IPS-20b (cell line): ENCODE measurements at regions not wholly inside any gene's neighbourhood (a gene's known extent, or its start where the extent isn't known, plus 50 kb on each side); places are given as distances from the start of the nearest gene placed in this dataset.

Source experiments
- H3K27ac ChIP-seq: one replicate; pipeline ENCODE4 v1.5.1; 2013; ENCODE audit warnings: low read length
- H3K27me3 ChIP-seq: 2 replicates; pipeline ENCODE4 v1.6.1; 2013; ENCODE audit warnings: mild to moderate bottlenecking, low read length, inconsistent platforms; ENCODE audit not compliant: insufficient read depth
- H3K36me3 ChIP-seq: 2 replicates; pipeline ENCODE4 v1.6.1; 2013; ENCODE audit warnings: low read depth, mild to moderate bottlenecking, inconsistent platforms, low read length, moderate library complexity; ENCODE audit not compliant: insufficient read depth
- H3K4me1 ChIP-seq: 2 replicates; pipeline ENCODE4 v1.6.1; 2013; ENCODE audit warnings: mild to moderate bottlenecking, control low read depth, inconsistent platforms, low read length, moderate library complexity; ENCODE audit not compliant: insufficient read depth
- H3K4me3 ChIP-seq: 2 replicates; pipeline ENCODE4 v1.5.1; 2013; ENCODE audit warnings: mild to moderate bottlenecking, low read length, inconsistent platforms
- H3K9ac ChIP-seq: 2 replicates; pipeline ENCODE4 v1.6.1; 2013; ENCODE audit warnings: low read depth, mild to moderate bottlenecking, inconsistent platforms, low read length, moderate library complexity
- H3K9me3 ChIP-seq: 2 replicates; pipeline ENCODE4 v1.6.1; 2013; ENCODE audit warnings: mild to moderate bottlenecking, low read depth, low read length, inconsistent platforms; ENCODE audit not compliant: insufficient read depth

DNA sequence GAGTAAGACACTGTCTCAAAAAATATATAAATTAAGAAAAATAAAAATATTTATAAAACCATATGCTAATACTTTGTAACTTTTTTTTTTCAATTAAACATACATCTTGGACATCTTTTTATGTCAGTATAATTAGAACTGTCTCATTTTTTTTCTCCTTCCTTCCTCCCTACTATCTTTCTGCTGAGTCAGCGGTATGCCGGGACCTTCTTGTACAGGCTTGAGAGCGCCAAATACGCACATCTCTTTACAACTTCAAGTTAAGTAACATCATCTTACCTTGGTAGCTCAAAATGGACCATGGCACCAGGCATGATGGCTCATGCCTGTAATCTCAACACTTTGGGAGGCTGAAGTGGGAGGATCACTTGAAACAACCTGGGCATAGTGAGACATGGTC is 153.4 kb downstream of the FAM161A start:
- no peaks in the 10 kb centered on the region for H3K4me1 ChIP-seq
- H3K27me3 ChIP-seq: no peaks in the 10 kb centered on the region
- H3K27ac ChIP-seq: no peak overlapping the region
- H3K9me3 ChIP-seq: no peaks in the 10 kb centered on the region
- H3K4me3 ChIP-seq: no peak overlapping the region
- H3K36me3 ChIP-seq: no peaks in the 10 kb centered on the region
- no peak overlapping the region for H3K9ac ChIP-seq

DNA sequence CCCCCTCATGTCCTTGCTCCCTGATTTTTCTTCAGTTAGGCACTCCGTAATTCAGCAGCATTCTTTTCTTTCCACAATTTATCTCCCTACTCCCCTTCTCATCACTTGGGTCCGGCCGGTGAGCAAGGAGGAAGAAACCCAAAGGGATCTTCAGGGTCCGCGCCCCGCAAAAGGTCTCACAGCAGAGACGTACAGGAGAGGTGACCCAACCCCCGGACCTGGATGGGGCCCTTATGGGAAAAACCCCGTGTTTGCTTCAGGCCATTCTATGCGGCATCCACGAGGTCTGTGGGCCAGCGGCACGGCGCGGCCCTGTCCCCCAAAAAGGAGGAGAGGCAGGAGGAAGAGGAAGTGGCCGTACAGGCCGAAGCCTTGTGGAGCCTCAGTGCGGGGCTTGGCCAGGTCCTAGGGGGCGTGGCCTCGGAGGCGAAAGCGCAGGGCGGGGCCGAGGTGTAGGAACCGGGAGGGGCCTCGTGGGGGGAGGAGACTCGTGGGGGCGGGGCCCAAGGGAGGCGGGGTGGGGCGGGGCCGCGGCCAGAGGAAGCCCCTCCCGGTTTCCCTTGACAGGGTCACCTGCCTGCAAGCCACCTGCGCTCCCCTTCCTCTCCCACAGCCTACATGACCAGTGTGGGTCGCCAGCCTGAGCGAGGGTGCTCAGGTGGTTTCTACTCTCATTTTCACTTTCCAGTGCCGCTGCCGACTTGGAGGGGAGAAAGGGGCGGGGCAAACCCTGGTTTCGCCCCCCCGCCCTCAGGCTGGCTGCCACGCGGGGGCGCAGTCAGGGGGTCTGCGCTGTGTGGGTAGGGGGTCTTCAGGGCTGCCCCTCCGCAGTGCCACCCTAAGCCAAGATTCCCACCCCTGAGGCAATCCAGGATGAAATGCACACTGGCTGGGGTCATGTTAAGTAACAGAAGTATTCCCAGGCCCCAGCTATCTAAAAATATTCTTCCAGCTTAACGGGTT is 156.4 kb upstream of the XPO1 start:
- Histone ChIP-seq H3K4me3 (peak overlapping the region; percentile 80), H3K36me3 (no peaks in the 10 kb centered on the region), H3K4me1 (peaks cover 3% of the 10 kb centered on the region; the same call in 1 of the 2 replicates), H3K27me3 (no peaks in the 10 kb centered on the region), H3K9ac (peak overlapping the region; percentile 75; the same call in 1 of the 2 replicates), H3K9me3 (no peaks in the 10 kb centered on the region), H3K27ac (no peak overlapping the region)

DNA sequence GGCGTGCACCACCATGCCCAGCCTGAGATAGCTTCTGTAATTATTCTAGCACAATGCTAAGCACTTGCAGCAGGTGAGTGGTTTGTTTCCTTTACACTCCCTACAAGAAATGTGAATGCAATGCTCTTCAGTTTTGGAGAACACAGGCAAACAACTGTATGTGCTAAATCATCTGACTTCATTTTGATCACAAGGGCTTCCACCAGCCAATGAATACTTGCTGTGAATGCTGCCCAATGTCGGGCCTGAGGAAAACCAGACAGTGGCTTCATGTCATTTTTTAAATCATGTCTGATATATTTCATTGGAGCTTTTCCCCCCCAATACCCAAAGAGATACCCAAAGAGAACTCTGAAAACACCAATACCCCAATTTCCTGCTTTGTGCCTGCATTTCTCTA is 155.6 kb upstream of the XPO1 start:
- Histone ChIP-seq H3K36me3 (no peaks in the 10 kb centered on the region), H3K9ac (peak overlapping the region; percentile 75; the same call in 1 of the 2 replicates), H3K4me1 (peaks cover 3% of the 10 kb centered on the region; the same call in 1 of the 2 replicates), H3K27me3 (no peaks in the 10 kb centered on the region), H3K27ac (no peak overlapping the region), H3K4me3 (peak overlapping the region; percentile 80; the same call in 1 of the 2 replicates), H3K9me3 (no peaks in the 10 kb centered on the region)

DNA sequence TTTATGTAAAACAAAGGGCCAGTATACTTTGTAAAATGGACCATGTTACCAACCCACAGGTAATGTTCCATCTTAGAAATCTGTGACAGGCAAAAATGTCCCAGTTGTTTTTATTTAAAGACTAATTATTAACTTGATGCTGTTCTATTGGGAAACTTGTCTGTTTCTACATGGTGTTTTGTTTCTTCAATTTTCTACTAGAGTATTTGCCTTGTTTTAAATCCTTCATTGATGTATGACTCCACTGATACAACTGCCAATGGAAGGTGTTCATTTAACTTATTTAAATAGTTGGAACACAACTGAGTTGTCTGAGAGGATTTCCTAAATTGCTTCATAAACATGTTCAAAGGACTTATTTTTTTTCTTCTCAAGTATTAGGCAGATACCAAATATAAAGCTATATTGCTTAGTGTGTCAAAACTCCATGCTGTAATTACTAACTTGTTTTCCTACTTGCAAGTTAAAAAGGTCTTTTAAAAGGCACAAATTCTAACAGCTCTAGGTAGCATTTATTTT is 152.0 kb upstream of the XPO1 start:
- H3K4me1 ChIP-seq: peaks cover 3% of the 10 kb centered on the region; the same call in 1 of the 2 replicates
- no peaks in the 10 kb centered on the region for H3K9me3 ChIP-seq
- no peaks in the 10 kb centered on the region for H3K27me3 ChIP-seq
- no peak overlapping the region for H3K27ac ChIP-seq
- H3K36me3 ChIP-seq: no peaks in the 10 kb centered on the region
- no peak overlapping the region for H3K9ac ChIP-seq
- no peak overlapping the region for H3K4me3 ChIP-seq

DNA sequence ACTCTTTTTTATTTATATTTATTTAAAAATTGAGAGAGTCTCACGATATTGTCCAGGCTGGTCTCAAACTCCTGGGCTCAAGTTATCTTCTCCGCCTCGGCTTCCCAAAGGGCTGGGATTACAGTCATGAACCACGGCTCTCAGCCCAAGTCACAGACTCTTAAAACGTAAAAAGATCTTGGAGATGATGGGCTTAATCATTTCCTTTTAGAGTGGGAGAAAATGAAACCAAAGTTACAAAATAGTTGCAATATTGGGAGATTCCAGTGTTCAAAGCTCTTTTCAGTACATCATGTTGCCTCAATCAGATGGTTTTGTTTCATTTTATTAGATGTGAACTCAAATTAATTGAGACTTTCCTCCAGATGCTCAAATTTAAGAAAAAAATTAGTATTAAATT is 151.4 kb upstream of the XPO1 start:
- H3K4me3 ChIP-seq: no peak overlapping the region
- H3K4me1 ChIP-seq: peaks cover 3% of the 10 kb centered on the region; the same call in 1 of the 2 replicates
- H3K27ac ChIP-seq: no peak overlapping the region
- H3K9ac ChIP-seq: no peak overlapping the region
- no peaks in the 10 kb centered on the region for H3K9me3 ChIP-seq
- H3K27me3 ChIP-seq: no peaks in the 10 kb centered on the region
- H3K36me3 ChIP-seq: no peaks in the 10 kb centered on the region

DNA sequence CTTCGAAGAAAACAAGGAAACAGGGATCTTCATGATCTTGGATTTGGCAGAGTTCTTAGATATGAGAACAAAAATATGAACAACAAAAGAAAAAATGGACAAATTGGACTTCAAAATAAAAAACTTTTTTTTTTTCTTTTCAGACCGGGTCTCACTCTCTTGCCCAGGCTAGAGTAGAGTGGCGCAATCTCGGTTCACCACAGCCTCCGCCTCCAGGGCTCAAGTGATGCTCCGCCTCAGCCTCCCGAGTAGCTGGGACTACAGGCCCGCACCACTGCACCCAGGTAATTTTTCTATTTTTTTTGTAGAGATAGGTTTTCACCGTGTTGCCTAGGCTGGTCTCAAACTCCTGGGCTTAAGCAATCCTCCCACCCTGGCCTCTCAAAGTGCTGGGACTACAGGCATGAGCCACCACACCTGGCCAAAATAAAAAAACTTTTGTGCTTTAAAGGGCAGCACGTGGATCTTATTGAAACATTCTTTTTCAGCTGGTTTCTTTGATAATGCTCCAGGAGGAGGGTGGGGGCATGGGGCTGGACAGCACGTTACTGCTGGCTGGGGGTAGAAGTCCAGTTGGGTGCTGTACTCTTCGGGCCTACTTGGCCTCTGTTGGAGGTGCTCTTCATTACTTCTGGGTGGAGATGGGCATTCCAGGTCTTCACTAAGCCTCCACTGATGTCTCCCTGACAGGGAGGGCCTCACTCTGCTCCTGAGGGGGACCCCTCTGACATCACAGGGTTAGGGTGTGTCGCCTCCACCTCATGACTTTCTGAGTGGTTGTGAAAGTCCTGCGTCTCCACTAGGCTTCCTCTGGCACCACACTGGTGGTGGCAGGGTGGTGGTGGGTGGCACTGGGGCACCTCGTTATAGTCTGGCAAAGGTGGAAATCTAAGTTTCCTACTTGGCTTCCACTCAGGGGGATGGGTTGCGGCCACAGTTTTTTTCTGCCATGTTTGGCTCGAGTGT is 150.5 kb upstream of the XPO1 start:
- no peak overlapping the region for H3K9ac ChIP-seq

DNA sequence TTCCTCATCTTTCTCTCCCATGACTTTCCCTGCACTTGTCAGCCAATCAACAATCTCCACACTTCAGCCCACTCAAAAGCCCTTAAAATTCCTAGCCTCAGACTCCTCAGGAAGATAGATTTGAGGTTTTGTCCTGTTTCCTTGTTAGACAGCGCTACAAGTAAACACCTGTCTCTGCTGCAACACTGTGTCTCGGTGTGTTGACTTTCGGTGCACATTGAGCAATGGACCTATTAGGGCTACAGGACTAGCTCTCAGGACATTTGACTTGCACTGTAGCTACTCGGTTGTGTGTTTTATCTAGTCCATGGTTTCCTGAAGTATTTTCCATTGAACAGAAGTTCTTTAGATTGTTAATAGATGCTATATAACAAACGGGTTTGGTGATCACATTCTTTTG is 140.9 kb upstream of the XPO1 start:
- no peak overlapping the region for H3K27ac ChIP-seq
- no peaks in the 10 kb centered on the region for H3K27me3 ChIP-seq
- H3K36me3 ChIP-seq: no peaks in the 10 kb centered on the region
- H3K4me3 ChIP-seq: no peak overlapping the region
- H3K9me3 ChIP-seq: peaks cover 16% of the 10 kb centered on the region
- H3K4me1 ChIP-seq: no peaks in the 10 kb centered on the region
- no peak overlapping the region for H3K9ac ChIP-seq

More for the DNA sequence above, 150.5 kb upstream of the XPO1 start:
- Histone ChIP-seq H3K4me3 (no peak overlapping the region), H3K27me3 (no peaks in the 10 kb centered on the region), H3K9me3 (no peaks in the 10 kb centered on the region), H3K36me3 (no peaks in the 10 kb centered on the region), H3K4me1 (no peaks in the 10 kb centered on the region), H3K27ac (no peak overlapping the region)

DNA sequence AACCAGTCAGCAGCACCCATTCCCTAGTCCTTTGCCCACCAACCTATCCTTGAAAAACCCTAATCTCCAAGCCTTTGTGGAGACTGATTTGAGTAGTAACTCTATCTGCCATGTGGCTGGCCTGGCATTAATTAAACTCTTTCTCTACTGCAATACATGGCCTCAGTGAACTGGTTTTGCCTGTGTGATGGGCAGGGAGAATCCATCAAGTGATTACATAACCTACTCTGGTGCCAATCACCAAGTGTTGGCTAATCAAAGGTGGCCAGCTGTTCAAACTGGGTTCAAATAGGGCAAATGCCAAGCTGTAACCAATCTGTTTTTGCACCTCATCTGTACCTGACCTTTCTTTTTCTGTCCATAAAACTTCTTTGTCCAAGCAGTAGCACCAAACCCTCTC is 139.8 kb upstream of the XPO1 start:
- H3K27ac ChIP-seq: no peak overlapping the region
- peaks cover 17% of the 10 kb centered on the region for H3K9me3 ChIP-seq
- no peak overlapping the region for H3K4me3 ChIP-seq
- H3K27me3 ChIP-seq: no peaks in the 10 kb centered on the region
- no peaks in the 10 kb centered on the region for H3K36me3 ChIP-seq
- no peaks in the 10 kb centered on the region for H3K4me1 ChIP-seq
- no peak overlapping the region for H3K9ac ChIP-seq

DNA sequence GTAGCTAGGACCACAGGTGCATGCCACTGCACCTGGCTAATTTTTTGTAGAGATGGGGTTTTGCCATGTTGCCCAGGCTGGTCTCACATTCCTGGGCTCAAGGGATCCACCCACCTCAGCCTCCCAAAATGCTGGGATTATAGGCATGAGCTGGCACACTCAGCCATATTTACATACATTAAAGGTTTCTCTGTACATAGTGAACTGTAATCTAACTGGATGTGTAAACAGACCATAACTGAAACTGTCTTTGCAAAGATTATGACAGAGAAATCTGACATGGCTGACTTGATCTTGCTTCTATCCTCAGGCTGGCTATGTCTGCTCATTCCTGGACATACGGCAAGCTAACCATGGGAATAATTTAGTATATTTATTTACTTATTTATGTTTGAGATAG is 139.2 kb upstream of the XPO1 start:
- no peak overlapping the region for H3K4me3 ChIP-seq
- H3K4me1 ChIP-seq: no peaks in the 10 kb centered on the region
- no peak overlapping the region for H3K27ac ChIP-seq
- H3K27me3 ChIP-seq: no peaks in the 10 kb centered on the region
- H3K9ac ChIP-seq: no peak overlapping the region
- no peaks in the 10 kb centered on the region for H3K36me3 ChIP-seq
- H3K9me3 ChIP-seq: peaks cover 17% of the 10 kb centered on the region

DNA sequence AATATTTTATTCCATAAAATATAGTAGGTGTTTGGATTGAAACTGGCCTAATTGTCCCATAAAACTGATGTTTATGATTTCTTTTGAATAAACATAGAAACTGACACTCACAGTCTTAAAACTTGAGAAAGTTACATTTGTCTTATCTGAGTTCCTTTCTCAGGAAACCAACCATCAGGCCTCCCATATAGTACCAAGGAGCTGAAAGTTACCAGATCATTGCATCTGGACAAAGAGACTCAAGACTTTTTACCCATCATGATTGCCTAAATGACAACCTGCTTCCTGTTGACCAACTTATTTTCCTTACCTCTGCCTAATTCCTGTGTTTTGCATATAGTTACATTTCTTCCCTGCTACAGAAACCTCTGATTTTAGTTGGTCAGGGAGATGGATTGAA is 137.0 kb upstream of the XPO1 start:
- no peaks in the 10 kb centered on the region for H3K36me3 ChIP-seq
- no peak overlapping the region for H3K9ac ChIP-seq
- peaks cover 14% of the 10 kb centered on the region for H3K4me1 ChIP-seq
- H3K4me3 ChIP-seq: no peak overlapping the region
- H3K27ac ChIP-seq: no peak overlapping the region
- peaks cover 17% of the 10 kb centered on the region for H3K9me3 ChIP-seq
- H3K27me3 ChIP-seq: no peaks in the 10 kb centered on the region

DNA sequence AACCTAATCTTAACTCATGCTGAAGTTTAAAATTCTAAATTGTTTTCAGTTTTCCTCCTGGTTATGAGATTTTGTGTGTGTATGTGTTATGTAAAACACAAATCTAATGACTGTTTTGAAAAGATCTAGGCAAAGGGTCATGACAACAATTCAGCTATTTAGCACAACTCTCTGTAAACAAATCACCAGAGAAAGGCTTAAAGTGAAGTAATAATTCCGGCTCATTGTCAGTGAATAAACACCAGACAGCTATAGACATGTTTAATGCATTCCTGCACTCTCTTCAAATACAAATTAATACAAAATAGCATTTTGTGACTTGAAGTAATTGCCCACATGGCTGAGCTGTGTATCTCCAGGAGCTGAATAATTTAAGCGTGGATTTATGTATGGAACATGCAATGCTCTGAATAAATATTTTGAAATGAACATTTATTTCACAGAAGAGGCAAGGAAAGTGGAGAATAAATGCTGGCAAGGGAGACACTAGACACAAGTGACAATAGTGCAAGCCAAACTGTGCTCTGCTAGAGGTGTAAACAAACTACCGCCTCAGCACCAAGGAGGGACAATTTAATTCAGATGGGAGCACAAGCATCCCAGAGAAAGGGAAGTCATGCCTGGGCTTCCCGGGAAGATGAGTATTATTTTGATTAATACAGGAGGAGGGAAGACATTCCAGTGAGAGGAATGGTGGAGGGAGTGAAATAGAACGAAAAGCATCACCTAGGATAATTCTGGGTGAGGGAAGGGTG is 133.6 kb upstream of the XPO1 start:
- peak overlapping the region; percentile 30; the same call in 1 of the 2 replicates for H3K9ac ChIP-seq
- H3K9me3 ChIP-seq: peaks cover 17% of the 10 kb centered on the region
- no peaks in the 10 kb centered on the region for H3K36me3 ChIP-seq
- H3K4me3 ChIP-seq: peak overlapping the region; percentile 22; the same call in 1 of the 2 replicates
- H3K4me1 ChIP-seq: peaks cover 14% of the 10 kb centered on the region
- H3K27me3 ChIP-seq: no peaks in the 10 kb centered on the region
- no peak overlapping the region for H3K27ac ChIP-seq
